Esophagus (tissue), 2 donors: ENCODE measurements at regions not wholly inside any gene's neighbourhood (a gene's known extent, or its start where the extent isn't known, plus 50 kb on each side); places are given as distances from the start of the nearest gene placed in this dataset.

Experiments used
- H3K27ac ChIP-seq, 2 donors: one replicate each; pipeline ENCODE4 v1.5.1; 2013; ENCODE audit warnings: low read depth in 2 of 2, mild to moderate bottlenecking in 2 of 2, inconsistent platforms in 1 of 2, low read length in 1 of 2, moderate library complexity in 1 of 2
- H3K27me3 ChIP-seq, 2 donors: one replicate each; pipeline ENCODE4 v1.6.1; 2013; ENCODE audit warnings: low read length in 2 of 2, control low read depth in 1 of 2, mild to moderate bottlenecking in 1 of 2; ENCODE audit not compliant: insufficient read depth in 2 of 2, control insufficient read depth in 1 of 2
- H3K36me3 ChIP-seq, 2 donors: one replicate each; pipeline ENCODE4 v1.6.1; 2013; ENCODE audit warnings: low read length in 1 of 2; ENCODE audit not compliant: control insufficient read depth in 2 of 2, insufficient read depth in 2 of 2
- H3K4me1 ChIP-seq, 2 donors: one replicate each; pipeline ENCODE4 v1.6.1; 2013; ENCODE audit warnings: low read length in 1 of 2; ENCODE audit not compliant: control insufficient read depth in 2 of 2, insufficient read depth in 2 of 2
- H3K4me3 ChIP-seq, 2 donors: one replicate each; pipeline ENCODE4 v1.5.1; 2013; ENCODE audit warnings: low read length in 2 of 2, mild to moderate bottlenecking in 2 of 2, low read depth in 1 of 2, moderate library complexity in 1 of 2
- H3K9me3 ChIP-seq, 2 donors: one replicate each; pipeline ENCODE4 v1.6.1; 2013; ENCODE audit warnings: mild to moderate bottlenecking in 2 of 2, low read depth in 1 of 2, low read length in 1 of 2, moderate library complexity in 1 of 2; ENCODE audit not compliant: control insufficient read depth in 2 of 2, insufficient read depth in 1 of 2
- WGBS, 2 donors: extraction: QIAGEN DNeasy Blood & Tissue Kit; methylation state at CpG; one replicate each; pipeline ENCODE4 v1.1.7; 2013; 5-methylcytosine and 5-hydroxymethylcytosine counted together
- donor health status: healthy with polysubstance abuse.
- donor health status: Bipolar disorder and iron deficiency.

DNA sequence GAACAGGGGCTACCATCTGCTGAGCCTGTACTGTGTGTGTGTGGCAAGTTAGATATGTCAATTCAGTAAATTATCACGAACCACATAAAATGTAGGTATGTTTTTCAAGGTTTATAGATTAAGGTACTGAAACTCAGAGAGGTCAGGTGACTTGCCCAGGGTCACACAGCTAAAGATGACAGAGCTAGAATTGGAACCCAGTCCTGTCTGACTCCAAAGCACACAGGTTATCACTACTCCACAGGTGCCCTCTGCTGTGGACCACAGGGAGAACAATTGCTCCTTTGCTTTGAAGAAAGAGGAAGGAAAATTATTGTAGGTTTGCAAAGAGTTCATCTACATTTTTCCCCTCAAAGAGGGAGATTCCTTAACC is 229.7 kb upstream of the AGAP1 start:
- no peaks in the 10 kb centered on the region for H3K27me3 ChIP-seq
- H3K27ac ChIP-seq = no peak overlapping the region
- no peaks in the 10 kb centered on the region for H3K36me3 ChIP-seq
- no peak overlapping the region for H3K4me3 ChIP-seq
- H3K4me1 ChIP-seq = peaks cover 0 to 3% of the 10 kb centered on the region in 2 donors
- WGBS, 2 donors = 55 to 74% methylated on average over 1 of the region's 1 CpG
- H3K9me3 ChIP-seq = no peaks in the 10 kb centered on the region

DNA sequence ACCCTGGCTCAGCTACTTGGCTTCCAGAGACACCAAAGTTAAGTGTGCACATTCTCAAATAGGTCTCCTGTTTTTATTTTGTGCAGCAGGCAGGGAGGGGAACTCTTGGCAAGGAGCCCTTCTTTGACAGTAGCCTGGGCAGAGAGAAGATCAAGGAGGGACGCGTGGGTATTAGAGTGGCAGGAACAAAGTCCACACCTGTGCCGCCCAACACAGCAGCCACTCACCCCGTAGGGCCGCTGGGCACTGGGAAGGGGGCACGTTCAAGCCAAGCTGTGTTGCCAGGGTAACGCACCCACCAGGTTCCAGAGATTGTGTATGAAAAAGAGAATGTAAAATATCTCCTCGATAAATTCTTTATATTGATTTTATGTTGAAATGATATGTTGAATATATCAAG is 229.3 kb upstream of the AGAP1 start:
- Histone ChIP-seq H3K27me3 (no peaks in the 10 kb centered on the region), H3K9me3 (no peaks in the 10 kb centered on the region), H3K4me1 (peaks cover 0 to 3% of the 10 kb centered on the region in 2 donors), H3K36me3 (no peaks in the 10 kb centered on the region), H3K27ac (no peak overlapping the region), H3K4me3 (no peak overlapping the region)
- 70 to 81% methylated on average over 8 of the region's 8 CpGs for WGBS, 2 donors

DNA sequence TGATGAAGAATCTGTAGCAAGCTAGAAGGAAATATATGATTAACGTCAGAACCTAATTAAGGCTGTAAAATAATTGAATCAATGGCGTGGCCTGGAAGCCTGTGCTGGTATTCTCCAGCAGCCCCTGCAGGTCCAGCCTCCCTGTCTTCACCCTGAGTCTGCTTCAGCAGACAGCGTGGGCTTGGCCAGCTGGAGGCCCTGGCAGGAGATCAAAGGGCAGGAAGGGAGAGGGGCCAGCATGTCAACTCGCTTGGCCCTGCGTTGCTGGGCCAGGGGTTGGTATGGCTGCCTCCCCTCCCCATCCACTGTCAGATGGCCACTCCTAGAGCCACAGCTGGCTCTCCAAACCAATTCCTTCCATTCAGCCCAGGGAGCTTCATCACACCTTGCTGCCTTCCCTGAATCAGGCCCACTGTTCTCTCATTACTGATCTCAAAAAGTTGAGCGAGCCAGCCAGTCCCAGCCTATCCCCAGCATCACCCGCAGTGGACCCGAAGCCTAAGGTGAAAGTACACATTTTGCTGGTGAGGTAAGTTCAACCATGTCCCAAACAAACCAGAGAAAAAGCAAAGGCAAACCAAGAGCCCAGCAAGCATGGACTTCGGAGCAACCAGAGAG is 228.4 kb upstream of the AGAP1 start:
- H3K27ac ChIP-seq = no peak overlapping the region
- no peaks in the 10 kb centered on the region for H3K9me3 ChIP-seq
- 74 to 83% methylated on average over 9 of the region's 9 CpGs for WGBS, 2 donors
- no peaks in the 10 kb centered on the region for H3K36me3 ChIP-seq
- H3K4me1 ChIP-seq = peaks cover 0 to 3% of the 10 kb centered on the region in 2 donors
- no peak overlapping the region for H3K4me3 ChIP-seq
- no peaks in the 10 kb centered on the region for H3K27me3 ChIP-seq

DNA sequence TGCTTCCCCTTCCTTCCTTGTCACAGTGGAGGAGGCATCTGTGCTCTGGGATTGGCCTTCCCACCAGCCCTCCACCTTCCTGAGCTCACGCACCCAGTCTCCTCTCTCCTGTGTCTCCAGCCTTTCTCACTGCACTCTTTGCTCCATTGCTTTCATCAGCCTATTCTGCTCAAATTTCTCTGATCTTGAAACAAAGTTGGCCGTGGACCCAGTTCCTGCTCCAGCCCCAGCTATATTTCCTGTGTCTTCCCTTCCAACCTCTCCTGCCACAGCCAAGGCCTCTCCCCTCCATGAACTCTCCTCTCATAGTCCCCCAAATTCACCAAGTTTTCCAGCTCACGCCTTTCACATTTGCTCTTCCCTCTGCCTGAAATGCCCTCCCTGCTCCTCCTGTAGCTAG is 226.6 kb upstream of the AGAP1 start:
- H3K9me3 ChIP-seq = no peaks in the 10 kb centered on the region
- H3K27ac ChIP-seq = no peak overlapping the region
- H3K4me3 ChIP-seq = no peak overlapping the region
- no peaks in the 10 kb centered on the region for H3K27me3 ChIP-seq
- no peaks in the 10 kb centered on the region for H3K36me3 ChIP-seq
- 74 to 77% methylated on average over 3 of the region's 3 CpGs for WGBS, 2 donors
- H3K4me1 ChIP-seq = peaks cover 0 to 3% of the 10 kb centered on the region in 2 donors

DNA sequence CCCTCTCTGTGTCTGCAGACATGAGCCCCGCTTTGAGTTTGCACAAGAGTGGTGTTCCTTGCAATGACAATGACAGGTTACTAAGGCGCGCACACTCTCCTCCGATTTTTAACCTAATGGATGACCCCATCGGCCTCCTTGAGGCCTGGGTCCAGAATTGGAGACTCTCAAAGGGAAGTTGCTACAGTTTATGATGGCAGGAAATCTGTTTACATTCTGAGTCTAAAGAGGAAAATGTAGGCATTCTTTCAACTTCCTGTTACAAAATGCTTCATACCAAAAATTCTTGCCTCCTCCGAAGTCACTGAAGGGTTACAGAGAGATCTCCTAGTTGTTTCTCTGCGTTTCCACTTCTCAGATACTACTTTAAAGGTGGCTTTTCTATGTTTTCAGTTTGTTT is 225.3 kb upstream of the AGAP1 start:
- no peaks in the 10 kb centered on the region for H3K36me3 ChIP-seq
- WGBS, 2 donors = 45 to 63% methylated on average over 7 of the region's 7 CpGs
- no peak overlapping the region for H3K4me3 ChIP-seq
- no peaks in the 10 kb centered on the region for H3K27me3 ChIP-seq
- H3K9me3 ChIP-seq = no peaks in the 10 kb centered on the region
- no peak overlapping the region for H3K27ac ChIP-seq
- peaks cover 0 to 3% of the 10 kb centered on the region in 2 donors for H3K4me1 ChIP-seq

DNA sequence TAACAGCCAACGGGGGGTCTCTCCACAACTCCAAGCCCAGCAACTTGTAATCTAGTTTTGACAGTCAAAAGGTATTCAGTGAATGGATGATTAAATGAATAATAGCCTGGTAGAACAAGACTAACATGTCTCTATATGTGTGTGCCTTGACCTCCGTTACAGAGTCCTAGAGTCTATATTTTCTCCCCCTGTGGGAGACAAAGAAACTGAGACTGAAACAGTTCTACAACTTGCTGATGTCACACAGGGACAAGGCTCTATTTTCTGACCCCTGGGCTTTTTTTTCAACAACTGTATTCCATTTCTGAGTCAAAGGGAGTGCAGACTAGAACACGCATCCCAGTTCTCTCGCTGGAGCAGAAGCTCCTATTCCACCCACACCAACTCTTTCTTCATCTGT is 223.6 kb upstream of the AGAP1 start:
- H3K9me3 ChIP-seq = no peaks in the 10 kb centered on the region

DNA sequence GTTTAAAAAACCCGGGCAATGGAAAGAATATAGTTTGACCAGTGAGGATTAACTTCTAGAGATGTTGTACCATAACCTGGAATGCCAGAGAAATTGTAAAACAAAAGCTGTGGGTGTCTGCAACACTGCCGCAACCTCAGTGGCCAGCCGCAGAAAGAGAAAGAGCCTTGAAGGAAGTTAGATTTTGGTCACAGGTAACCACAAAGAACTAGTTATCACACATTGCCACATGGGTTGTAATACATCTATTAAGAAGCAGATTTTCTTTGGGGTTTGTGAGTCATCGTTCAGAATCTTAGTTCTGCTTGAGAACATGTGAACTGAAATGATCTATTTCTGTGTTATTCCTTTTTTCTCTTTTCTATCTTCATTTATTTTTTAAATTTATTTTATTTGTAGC is 222.9 kb upstream of the AGAP1 start:
- Histone ChIP-seq H3K4me3 (no peak overlapping the region), H3K4me1 (no peaks in the 10 kb centered on the region), H3K27me3 (no peaks in the 10 kb centered on the region), H3K9me3 (no peaks in the 10 kb centered on the region), H3K27ac (no peak overlapping the region), H3K36me3 (no peaks in the 10 kb centered on the region)
- whole genome bisulfite sequencing, 2 donors = 63% methylated on average over 4 of the region's 4 CpGs

More for the DNA sequence above, 223.6 kb upstream of the AGAP1 start:
- no peaks in the 10 kb centered on the region for H3K27me3 ChIP-seq
- WGBS, 2 donors = 77 to 78% methylated on average over 4 of the region's 4 CpGs
- no peak overlapping the region for H3K27ac ChIP-seq
- H3K4me3 ChIP-seq = no peak overlapping the region
- H3K36me3 ChIP-seq = no peaks in the 10 kb centered on the region
- peaks cover 0 to 3% of the 10 kb centered on the region in 2 donors for H3K4me1 ChIP-seq

DNA sequence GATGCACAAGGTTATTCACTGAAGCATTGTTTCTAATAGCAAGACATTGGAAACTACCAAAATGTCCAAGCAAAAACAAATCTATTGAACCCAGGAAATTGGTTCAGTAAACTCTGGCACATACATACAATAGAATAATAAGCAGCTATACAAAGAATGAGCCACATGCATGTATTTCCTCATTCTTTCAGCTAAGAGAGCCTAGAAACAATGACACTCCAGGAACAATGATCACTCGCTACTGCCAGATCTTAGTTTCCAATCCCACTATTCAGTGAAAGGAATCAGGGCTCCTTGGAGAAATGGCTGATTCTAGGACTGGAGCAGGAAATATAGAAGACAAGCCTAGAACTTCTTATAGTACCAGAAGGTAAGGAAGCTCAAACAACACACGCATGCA is 221.9 kb upstream of the AGAP1 start:
- WGBS, 2 donors = 81% methylated on average over 2 of the region's 2 CpGs
- no peak overlapping the region for H3K4me3 ChIP-seq
- no peaks in the 10 kb centered on the region for H3K9me3 ChIP-seq
- no peaks in the 10 kb centered on the region for H3K4me1 ChIP-seq
- no peaks in the 10 kb centered on the region for H3K36me3 ChIP-seq
- no peaks in the 10 kb centered on the region for H3K27me3 ChIP-seq
- no peak overlapping the region for H3K27ac ChIP-seq

DNA sequence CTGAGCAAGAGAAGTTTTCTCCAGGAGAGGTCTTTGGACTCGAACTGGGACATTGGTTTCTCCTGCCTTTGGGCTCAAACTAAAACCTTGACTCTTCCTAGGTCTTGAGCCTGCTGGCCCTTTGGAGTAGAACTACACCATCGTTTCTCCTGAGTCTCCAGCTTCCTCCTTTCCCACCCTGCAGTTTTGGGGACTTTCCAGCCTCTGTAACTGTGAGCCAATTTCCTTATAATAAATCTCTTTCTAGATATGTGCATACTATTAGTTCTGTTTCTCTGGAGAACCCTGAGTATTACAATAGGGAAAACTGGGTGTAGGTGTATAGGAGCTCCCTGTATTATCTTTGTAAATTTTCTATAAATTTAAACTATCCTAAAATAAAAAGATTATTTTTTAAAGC is 219.8 kb upstream of the AGAP1 start:
- no peaks in the 10 kb centered on the region for H3K36me3 ChIP-seq
- H3K27me3 ChIP-seq = no peaks in the 10 kb centered on the region
- H3K4me1 ChIP-seq = no peaks in the 10 kb centered on the region
- H3K9me3 ChIP-seq = no peaks in the 10 kb centered on the region
- no peak overlapping the region for H3K27ac ChIP-seq
- WGBS, 2 donors = 41 to 43% methylated on average over 2 of the region's 2 CpGs
- H3K4me3 ChIP-seq = no peak overlapping the region

DNA sequence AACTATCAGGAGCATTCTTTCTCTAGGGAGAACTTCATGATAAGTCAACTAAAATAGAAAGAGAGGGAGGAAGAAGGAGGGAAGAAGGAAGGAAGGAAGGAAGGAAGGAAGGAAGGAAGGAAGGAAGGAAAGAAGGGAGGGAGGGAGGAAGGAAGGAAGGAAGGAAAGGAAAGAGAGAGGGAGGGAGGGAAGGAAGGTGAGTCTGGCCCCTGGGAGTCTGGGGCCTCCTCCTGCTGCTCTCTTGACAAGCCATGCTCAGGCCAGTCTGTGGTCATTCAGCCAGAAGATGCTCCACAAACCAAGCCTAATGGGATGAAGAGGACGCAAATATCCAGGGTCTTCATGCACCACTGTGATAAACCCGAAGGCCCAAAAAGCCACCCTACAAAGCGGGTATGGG is 216.4 kb upstream of the AGAP1 start:
- WGBS, 2 donors = 92 to 95% methylated on average over 3 of the region's 3 CpGs

More for the DNA sequence above, 216.4 kb upstream of the AGAP1 start:
- Histone ChIP-seq H3K27ac (no peak overlapping the region), H3K4me1 (no peaks in the 10 kb centered on the region), H3K36me3 (no peaks in the 10 kb centered on the region), H3K9me3 (no peaks in the 10 kb centered on the region), H3K4me3 (no peak overlapping the region), H3K27me3 (no peaks in the 10 kb centered on the region)
